Cardiac septum (tissue), 1 donor: ENCODE measurements at regions not wholly inside any gene's neighbourhood (a gene's known extent, or its start where the extent isn't known, plus 50 kb on each side); places are given as distances from the start of the nearest gene placed in this dataset.
A peak's percentile ranks its signal among the peaks of the same experiment; 100 is the strongest.
"Not testable (repeated sequence)": the region's sequence is repeated elsewhere in the genome, so short reads cannot be mapped to it uniquely, and the experiment has no call there.

ENCODE experiments used
- DNase-seq: peaks from one replicate; pipeline ENCODE4 v3.0.0-alpha.2; 2020; ENCODE audit warnings: low spot score
- intact Hi-C: fragments of 100-400 bp; cut with DNase I; formaldehyde crosslinking; loops from one replicate; pipeline ENCODE4 v1.14.0; 2022
- donor health status: DM: no; HTN: no; CAD: no.

- no peak for DNase-seq
- intact Hi-C loops = no loop called here
Observed at GRCh38 chr3:40911928-40912327, 287.4 kb upstream of the CTNNB1 start.

DNA sequence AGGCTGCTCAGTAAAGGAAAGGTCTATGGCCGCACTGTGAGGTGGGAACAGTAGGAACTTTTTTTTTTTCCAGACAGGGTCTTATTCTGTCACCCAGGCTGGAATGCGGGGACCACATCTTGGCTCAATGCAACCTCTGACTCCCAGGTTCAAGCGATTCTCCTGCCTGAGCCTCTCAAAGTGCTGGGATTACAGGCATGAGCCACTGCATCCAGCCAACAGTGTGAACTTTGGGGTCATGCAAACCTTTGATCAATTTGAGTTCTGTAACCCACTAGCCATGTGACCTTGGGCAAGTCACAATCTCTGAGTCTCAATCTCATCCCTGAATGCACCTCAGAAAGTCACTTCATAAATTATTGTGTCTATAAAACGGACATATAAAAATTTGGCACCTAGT lies 286.8 kb upstream of the CTNNB1 start:
- intact Hi-C loops = no loop called here
- DNase-seq = no peak

DNA sequence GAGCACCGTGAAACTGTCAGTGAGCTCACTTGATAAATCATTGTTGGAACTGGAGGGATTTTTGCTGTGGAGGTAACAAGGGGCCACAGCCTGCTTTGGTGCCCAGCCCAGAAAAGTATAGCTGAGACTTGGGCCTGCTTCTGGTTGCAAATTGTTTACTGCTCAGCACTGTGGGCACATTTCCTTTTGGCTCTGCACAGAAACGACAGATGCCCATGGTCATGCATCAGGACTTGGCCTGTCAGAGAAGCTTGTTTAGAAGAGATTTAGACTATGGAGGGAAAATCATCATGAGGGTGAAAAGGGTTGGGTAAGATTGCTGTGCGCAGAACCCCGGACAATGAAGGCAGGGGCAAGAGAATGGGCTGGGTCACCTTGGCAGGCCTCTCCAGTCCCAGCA lies 286.1 kb upstream of the CTNNB1 start:
- intact Hi-C loops = no loop called here
- DNase-seq = no peak

- DNase-seq = no peak
- intact Hi-C loops = no loop called here
Observed at GRCh38 chr3:40913641-40914040, 285.7 kb upstream of the CTNNB1 start.

DNA sequence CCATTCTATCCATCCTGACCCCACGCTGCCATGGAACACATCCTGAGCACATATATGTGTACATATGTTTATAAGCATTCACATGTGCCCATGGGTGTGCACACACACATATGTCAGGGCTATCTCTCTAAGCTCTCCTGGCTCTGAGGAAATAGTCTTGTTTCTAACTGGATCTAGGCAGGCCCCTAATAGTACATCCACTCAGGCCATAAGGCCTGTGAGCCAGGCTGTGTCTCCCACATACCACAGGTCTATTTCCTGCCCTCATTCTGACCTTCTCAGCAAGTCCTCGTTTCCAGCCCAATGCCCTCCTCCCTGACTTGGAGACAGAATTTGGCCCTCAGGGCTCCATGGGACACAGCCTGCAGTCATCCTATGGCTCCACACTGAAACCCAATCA lies 284.8 kb upstream of the CTNNB1 start:
- DNase-seq = no peak
- intact Hi-C loops = no loop called here

- no peak for DNase-seq
- intact Hi-C loops = no loop called here
Observed at GRCh38 chr3:40915346-40915865, 283.9 kb upstream of the CTNNB1 start.

GRCh38 chr3:40920041-40920440 lies 279.3 kb upstream of the CTNNB1 start:
- intact Hi-C loops = no loop called here
- no peak for DNase-seq

DNA sequence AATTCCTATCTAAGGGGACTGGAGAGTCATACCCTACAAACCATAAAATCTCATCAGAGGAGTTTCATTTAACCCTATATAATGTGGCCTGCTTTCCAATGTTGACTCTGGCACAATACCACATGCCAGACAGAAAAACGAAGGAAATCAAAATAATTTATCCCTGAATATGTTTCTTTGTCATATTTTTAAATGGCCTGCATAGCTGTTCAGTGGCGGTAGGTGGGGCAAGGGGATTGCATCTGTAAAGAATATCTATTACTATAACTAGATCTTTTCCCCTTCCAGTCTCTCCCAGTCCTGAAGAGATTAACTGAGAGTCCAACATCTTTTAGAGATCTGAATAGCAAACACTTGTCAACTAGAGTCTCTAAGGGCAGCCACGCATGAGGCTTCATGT lies 278.1 kb upstream of the CTNNB1 start:
- no peak for DNase-seq
- intact Hi-C loops = no loop called here

- intact Hi-C loops = no loop called here
- DNase-seq = no peak
Observed at GRCh38 chr3:40923143-40923542, 276.2 kb upstream of the CTNNB1 start.

- intact Hi-C loops = no loop called here
- no peak for DNase-seq
Observed at GRCh38 chr3:40923651-40924050, 275.7 kb upstream of the CTNNB1 start.

DNA sequence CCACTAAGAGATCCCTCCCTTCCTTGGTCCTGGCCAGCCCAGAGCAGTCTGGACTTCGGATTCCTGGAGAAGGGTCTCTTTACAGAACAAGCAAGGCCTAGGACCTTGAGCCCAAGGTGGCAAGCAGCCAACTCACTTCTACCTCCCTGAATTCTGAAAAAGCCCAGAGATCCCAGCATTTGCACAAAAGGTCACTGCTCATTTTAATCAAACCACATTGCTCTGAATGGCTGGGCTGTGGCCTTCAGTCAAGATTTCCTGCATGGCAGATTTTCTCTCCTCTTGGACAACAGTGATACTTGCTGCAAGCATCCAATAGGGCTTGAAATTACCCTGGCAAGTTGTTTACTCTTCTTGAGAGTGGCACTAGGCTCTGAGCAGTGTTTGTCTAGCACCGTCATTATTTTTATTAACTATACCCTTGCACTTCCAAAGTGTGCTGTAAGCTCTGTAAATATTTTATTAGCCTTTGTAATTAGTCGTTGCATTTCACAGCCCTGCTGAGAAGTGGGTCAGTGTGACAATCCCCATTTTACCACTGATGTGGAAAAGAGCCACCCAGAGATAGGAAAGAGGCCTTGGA lies 274.7 kb upstream of the CTNNB1 start:
- intact Hi-C loops = no loop called here
- DNase-seq = no peak

- DNase-seq = no peak
- intact Hi-C loops = no loop called here
Observed at GRCh38 chr3:40925231-40925630, 274.1 kb upstream of the CTNNB1 start.

DNA sequence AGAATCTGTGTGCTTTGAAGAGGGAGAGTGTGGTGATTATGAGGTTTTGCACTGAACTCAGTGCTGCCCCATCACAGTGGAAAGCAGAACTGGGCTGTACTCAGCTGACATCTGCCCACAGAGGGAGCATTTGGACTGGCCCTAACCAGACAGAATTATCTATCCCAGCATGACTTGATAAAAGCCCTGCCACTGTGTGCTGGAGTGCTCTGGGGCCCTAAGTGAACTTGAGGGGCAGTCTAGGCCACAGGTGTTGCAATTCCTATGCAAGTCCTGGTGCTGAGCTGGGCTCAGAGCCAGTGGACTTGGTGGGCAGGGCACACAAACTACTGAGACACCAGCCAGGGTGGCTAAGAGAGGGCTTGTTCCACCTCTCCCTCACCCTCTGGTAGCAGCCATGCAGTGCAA lies 269.2 kb upstream of the CTNNB1 start:
- intact Hi-C loops = no loop called here

DNA sequence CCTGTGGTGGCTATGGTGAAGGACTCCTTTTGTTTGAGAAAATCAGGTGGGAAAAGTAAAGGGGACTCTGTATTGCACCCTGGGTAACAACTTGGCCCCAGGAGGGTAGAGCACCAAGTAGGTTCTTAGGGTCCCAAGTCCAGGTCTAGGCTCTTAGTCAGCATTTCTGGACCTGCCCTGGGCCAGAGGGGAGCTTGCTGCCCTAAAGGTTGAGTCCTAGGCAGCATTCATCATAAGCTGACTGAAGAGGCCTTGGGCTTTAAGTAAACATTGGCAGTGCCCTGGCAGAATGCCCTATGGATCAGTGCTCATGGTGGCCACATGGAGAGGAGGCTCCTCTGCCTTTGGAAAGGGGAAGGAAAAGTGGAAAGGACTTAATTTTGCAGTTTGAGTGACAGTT lies 268.5 kb upstream of the CTNNB1 start:
- intact Hi-C loops = no loop called here

More for the DNA sequence above, 269.2 kb upstream of the CTNNB1 start:
- DNase-seq = no peak

GRCh38 chr3:40938591-40938990 lies 260.7 kb upstream of the CTNNB1 start:
- intact Hi-C loops = no loop called here

More for the DNA sequence above, 268.5 kb upstream of the CTNNB1 start:
- no peak for DNase-seq

GRCh38 chr3:40939030-40939740 lies 260.1 kb upstream of the CTNNB1 start:
- intact Hi-C loops = no loop called here
- DNase-seq = no peak

More at GRCh38 chr3:40938591-40938990, 260.7 kb upstream of the CTNNB1 start:
- no peak for DNase-seq

DNA sequence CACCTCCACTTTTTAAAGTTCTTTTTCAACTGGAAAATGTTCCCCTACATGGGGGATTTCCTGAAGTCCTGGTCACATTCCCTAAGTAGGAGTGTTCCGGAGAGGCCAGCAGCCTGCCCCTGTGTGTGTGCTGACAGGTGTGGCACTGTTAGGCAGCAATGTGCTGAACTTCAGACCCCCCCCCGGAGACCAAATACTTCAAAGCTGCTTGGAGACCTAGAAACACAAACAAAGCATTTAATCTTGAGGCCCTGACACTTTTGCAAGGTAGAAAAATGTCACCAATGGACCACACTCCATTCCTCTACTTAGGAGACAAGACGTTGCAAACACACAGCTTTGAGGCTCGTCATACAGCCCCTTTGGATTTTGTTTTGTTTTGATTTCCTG lies 259.6 kb upstream of the CTNNB1 start:
- DNase-seq = peak; percentile 71
- intact Hi-C loops = no loop called here

- DNase-seq = no peak
- intact Hi-C loops = no loop called here
Observed at GRCh38 chr3:40940651-40941050, 258.7 kb upstream of the CTNNB1 start.

GRCh38 chr3:40947022-40947421 lies 252.3 kb upstream of the CTNNB1 start:
- DNase-seq, intact Hi-C loops: not testable (repeated sequence)

GRCh38 chr3:40949347-40949746 lies 250.0 kb upstream of the CTNNB1 start:
- intact Hi-C loops, DNase-seq: not testable (repeated sequence)

DNA sequence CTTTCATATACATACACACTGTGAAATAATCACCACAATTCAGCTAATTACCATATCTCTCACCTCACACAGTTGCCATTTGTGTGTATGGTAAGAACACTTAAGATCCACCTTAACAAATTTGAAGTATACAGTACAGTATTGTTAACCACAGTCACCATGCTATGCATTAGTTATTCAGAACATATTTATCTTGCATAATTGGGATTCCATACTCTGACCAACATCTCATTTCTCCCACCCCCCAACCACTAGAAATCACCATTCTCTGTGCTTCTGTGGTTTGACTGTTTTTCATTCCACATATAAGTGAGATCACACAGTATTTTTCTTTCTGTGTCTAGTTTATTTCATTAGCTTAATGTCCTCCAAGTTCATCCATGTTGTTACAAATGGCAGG lies 247.7 kb upstream of the CTNNB1 start:
- DNase-seq = no peak
- intact Hi-C loops = no loop called here
